Neural cell (in vitro differentiated cells): ENCODE measurements at regions not wholly inside any gene's neighbourhood (a gene's known extent, or its start where the extent isn't known, plus 50 kb on each side); places are given as distances from the start of the nearest gene placed in this dataset.

ENCODE experiments used
- H2AFZ ChIP-seq: fragments of 200-600, 300-800 bp; sonication (generic), shearing (Covaris generic); 2 replicates; pipeline ENCODE4 v1.6.0; 2014; ENCODE audit warnings: low read depth, mild to moderate bottlenecking, antibody characterized with exemption, low read length, moderate library complexity
- H3F3A ChIP-seq: fragments of 200-600 bp; shearing (Covaris generic); 2 replicates; pipeline ENCODE4 v1.6.1; 2016; ENCODE audit warnings: mild to moderate bottlenecking, moderate library complexity, mixed read lengths, antibody characterized with exemption, low read length; ENCODE audit not compliant: insufficient read depth, poor library complexity, severe bottlenecking
- H3K27ac ChIP-seq: fragments of 200-600, 300-800 bp; sonication (generic), shearing (Covaris generic); 2 replicates; pipeline ENCODE4 v1.5.1; 2014; ENCODE audit warnings: mild to moderate bottlenecking, low read length, moderate library complexity
- H3K27me3 ChIP-seq: fragments of 300-800, 200-600 bp; sonication (generic), shearing (Covaris generic); 2 replicates; pipeline ENCODE4 v1.6.0; 2014; ENCODE audit warnings: mild to moderate bottlenecking, low read depth, low read length, moderate library complexity; ENCODE audit not compliant: insufficient read depth
- H3K36me3 ChIP-seq: fragments of 300-800, 200-600 bp; sonication (generic), shearing (Covaris generic); 2 replicates; pipeline ENCODE4 v1.5.1; 2014; ENCODE audit warnings: mild to moderate bottlenecking, antibody characterized with exemption, low read length, moderate library complexity; ENCODE audit not compliant: insufficient read depth
- H3K4me2 ChIP-seq: fragments of 300-800, 200-600 bp; sonication (generic), shearing (Covaris generic); 2 replicates; pipeline ENCODE4 v1.6.0; 2014; ENCODE audit warnings: mild to moderate bottlenecking, low read length
- H3K4me3 ChIP-seq: fragments of 300-800, 200-600 bp; sonication (generic), shearing (Covaris generic); 2 replicates; pipeline ENCODE4 v1.5.1; 2014; ENCODE audit warnings: mild to moderate bottlenecking, low read length, moderate library complexity
- H3K79me2 ChIP-seq: fragments of 200-600 bp; shearing (Covaris generic); replicated peaks from 2 replicates; pipeline ENCODE4 v1.6.0; 2014; ENCODE audit warnings: mild to moderate bottlenecking, low read length, moderate library complexity; ENCODE audit not compliant: insufficient read depth
- H3K9ac ChIP-seq: fragments of 300-800, 200-600 bp; sonication (generic), shearing (Covaris generic); 2 replicates; pipeline ENCODE4 v1.6.1; 2016; ENCODE audit warnings: mild to moderate bottlenecking, low read length, mixed read lengths
- H3K9me2 ChIP-seq: fragments of 200-600 bp; shearing (Covaris generic); 2 replicates; pipeline ENCODE4 v1.6.1; 2016; ENCODE audit warnings: mild to moderate bottlenecking, low read length, mixed read lengths; ENCODE audit not compliant: insufficient read depth
- H3K9me3 ChIP-seq: fragments of 200-600, 300-800 bp; sonication (generic), shearing (Covaris generic); 2 replicates; pipeline ENCODE4 v1.6.1; 2016; ENCODE audit warnings: mild to moderate bottlenecking, mixed run types, low read length, moderate library complexity, mixed read lengths
- H4K20me1 ChIP-seq: fragments of 200-600 bp; shearing (Covaris generic); 2 replicates; pipeline ENCODE4 v1.6.1; 2016; ENCODE audit warnings: mild to moderate bottlenecking, mixed run types; ENCODE audit not compliant: insufficient read depth
- CTCF ChIP-seq: fragments of 450-650 bp; IDR thresholded peaks from 2 replicates; pipeline ENCODE4 v1.5.1; 2014; ENCODE audit warnings: antibody characterized with exemption, mild to moderate bottlenecking, moderate library complexity; ENCODE audit not compliant: poor library complexity, severe bottlenecking
- EP300 ChIP-seq: fragments of 450-650 bp; conservative IDR thresholded peaks from 2 replicates; pipeline ENCODE4 v1.6.1; 2014; ENCODE audit warnings: antibody characterized with exemption, mild to moderate bottlenecking, moderate library complexity; ENCODE audit not compliant: poor library complexity, severe bottlenecking
- EZH2 ChIP-seq: fragments of 200-600, 300-800 bp; shearing (Covaris generic), sonication (generic); IDR thresholded peaks from 2 replicates; pipeline ENCODE4 v1.6.1; 2014; ENCODE audit warnings: antibody characterized with exemption, low read length, borderline replicate concordance, mild to moderate bottlenecking; ENCODE audit not compliant: insufficient read depth, poor library complexity, severe bottlenecking
- MXI1 ChIP-seq: fragments of 450-650 bp; conservative IDR thresholded peaks from 2 replicates; pipeline ENCODE4 v1.6.1; 2014; ENCODE audit warnings: antibody characterized with exemption, mild to moderate bottlenecking; ENCODE audit not compliant: poor library complexity, severe bottlenecking
- POLR2AphosphoS5 ChIP-seq: IDR thresholded peaks from 2 replicates; pipeline ENCODE4 v1.6.1; 2012
- RAD21 ChIP-seq: fragments of 450-650 bp; conservative IDR thresholded peaks from 2 replicates; pipeline ENCODE4 v1.6.1; 2014; ENCODE audit warnings: antibody characterized with exemption, mild to moderate bottlenecking, moderate library complexity
- SMC3 ChIP-seq: fragments of 450-650 bp; conservative IDR thresholded peaks from 2 replicates; pipeline ENCODE4 v1.6.1; 2014; ENCODE audit warnings: antibody characterized with exemption, mild to moderate bottlenecking, moderate library complexity; ENCODE audit not compliant: poor library complexity
- TAF1 ChIP-seq: IDR thresholded peaks from 2 replicates; pipeline ENCODE4 v1.6.1; 2012; ENCODE audit warnings: low read depth
- TF ChIP-seq, protein P1 (sequence below): IDR thresholded peaks from 2 replicates; pipeline ENCODE4 v1.6.1; 2012; ENCODE audit warnings: borderline replicate concordance

GRCh38 chr1:218679391-218679790, 334.3 kb downstream of the TGFB2 start:
- Histone ChIP-seq H3K9me2 (no peaks in the 10 kb centered on the region), H3K4me2 (no peak overlapping the region), H4K20me1 (no peaks in the 10 kb centered on the region), H3K27ac (no peak overlapping the region), H3K27me3 (no peaks in the 10 kb centered on the region), H3K9me3 (no peaks in the 10 kb centered on the region), H3F3A (no peaks in the 10 kb centered on the region), H3K9ac (no peak overlapping the region), H3K4me3 (no peak overlapping the region), H3K36me3 (no peaks in the 10 kb centered on the region), H3K79me2 (no peaks in the 10 kb centered on the region), H2AFZ (no peak overlapping the region)
- no peak for TF ChIP-seq TAF1

- no peak for TF ChIP-seq POLR2AphosphoS5
- no peak for TF ChIP-seq TAF1
- no peak for TF ChIP-seq SMC3
- TF ChIP-seq RAD21, result no peak
- TF ChIP-seq, protein P1, sequence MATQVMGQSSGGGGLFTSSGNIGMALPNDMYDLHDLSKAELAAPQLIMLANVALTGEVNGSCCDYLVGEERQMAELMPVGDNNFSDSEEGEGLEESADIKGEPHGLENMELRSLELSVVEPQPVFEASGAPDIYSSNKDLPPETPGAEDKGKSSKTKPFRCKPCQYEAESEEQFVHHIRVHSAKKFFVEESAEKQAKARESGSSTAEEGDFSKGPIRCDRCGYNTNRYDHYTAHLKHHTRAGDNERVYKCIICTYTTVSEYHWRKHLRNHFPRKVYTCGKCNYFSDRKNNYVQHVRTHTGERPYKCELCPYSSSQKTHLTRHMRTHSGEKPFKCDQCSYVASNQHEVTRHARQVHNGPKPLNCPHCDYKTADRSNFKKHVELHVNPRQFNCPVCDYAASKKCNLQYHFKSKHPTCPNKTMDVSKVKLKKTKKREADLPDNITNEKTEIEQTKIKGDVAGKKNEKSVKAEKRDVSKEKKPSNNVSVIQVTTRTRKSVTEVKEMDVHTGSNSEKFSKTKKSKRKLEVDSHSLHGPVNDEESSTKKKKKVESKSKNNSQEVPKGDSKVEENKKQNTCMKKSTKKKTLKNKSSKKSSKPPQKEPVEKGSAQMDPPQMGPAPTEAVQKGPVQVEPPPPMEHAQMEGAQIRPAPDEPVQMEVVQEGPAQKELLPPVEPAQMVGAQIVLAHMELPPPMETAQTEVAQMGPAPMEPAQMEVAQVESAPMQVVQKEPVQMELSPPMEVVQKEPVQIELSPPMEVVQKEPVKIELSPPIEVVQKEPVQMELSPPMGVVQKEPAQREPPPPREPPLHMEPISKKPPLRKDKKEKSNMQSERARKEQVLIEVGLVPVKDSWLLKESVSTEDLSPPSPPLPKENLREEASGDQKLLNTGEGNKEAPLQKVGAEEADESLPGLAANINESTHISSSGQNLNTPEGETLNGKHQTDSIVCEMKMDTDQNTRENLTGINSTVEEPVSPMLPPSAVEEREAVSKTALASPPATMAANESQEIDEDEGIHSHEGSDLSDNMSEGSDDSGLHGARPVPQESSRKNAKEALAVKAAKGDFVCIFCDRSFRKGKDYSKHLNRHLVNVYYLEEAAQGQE, result no peak
- no peak for TF ChIP-seq MXI1
- no peak for TF ChIP-seq CTCF
- no peak for TF ChIP-seq EZH2
- TF ChIP-seq EP300, result no peak
- H3K9ac ChIP-seq, result no peak overlapping the region
Observed at GRCh38 chr1:218679988-218680748, 335.0 kb downstream of the TGFB2 start.

More at GRCh38 chr1:218679988-218680748, 335.0 kb downstream of the TGFB2 start:
- Histone ChIP-seq H3K4me2 (no peak overlapping the region), H3K27me3 (no peaks in the 10 kb centered on the region), H3K27ac (no peak overlapping the region), H3K9me2 (no peaks in the 10 kb centered on the region), H3K9me3 (no peaks in the 10 kb centered on the region), H4K20me1 (no peaks in the 10 kb centered on the region), H3F3A (no peaks in the 10 kb centered on the region), H3K36me3 (no peaks in the 10 kb centered on the region), H3K4me3 (no peak overlapping the region), H2AFZ (no peak overlapping the region), H3K79me2 (no peaks in the 10 kb centered on the region)
